Left forelimb (tissue), 1 donor: ENCODE measurements at regions not wholly inside any gene's neighbourhood (a gene's known extent, or its start where the extent isn't known, plus 50 kb on each side); places are given as distances from the start of the nearest gene placed in this dataset.
"Not testable (repeated sequence)": the region's sequence is repeated elsewhere in the genome, so short reads cannot be mapped to it uniquely, and the experiment has no call there.

Experiments used
- DNase-seq: peaks from one replicate; pipeline ENCODE4 v3.0.0-alpha.2; 2018; ENCODE audit warnings: low spot score

DNA sequence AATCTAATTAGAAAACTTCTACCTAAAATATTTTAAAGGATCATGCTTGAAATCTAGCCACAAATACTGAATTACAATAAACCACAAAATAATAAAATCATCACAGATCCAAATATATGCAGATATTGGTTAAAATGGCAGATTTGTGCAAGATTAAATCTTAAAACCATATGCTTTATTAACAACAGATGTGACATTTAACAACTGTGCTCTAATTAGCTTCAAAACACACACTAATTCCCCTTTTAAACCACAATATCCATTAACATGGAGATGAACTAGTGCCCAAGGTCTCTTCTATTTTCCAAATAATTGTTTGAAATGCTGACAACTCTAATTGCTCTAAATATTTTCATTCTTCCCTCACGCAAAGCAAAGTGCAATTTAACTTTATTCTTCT is 1530.3 kb downstream of the SI start:
- DNase-seq, result no peak

DNA sequence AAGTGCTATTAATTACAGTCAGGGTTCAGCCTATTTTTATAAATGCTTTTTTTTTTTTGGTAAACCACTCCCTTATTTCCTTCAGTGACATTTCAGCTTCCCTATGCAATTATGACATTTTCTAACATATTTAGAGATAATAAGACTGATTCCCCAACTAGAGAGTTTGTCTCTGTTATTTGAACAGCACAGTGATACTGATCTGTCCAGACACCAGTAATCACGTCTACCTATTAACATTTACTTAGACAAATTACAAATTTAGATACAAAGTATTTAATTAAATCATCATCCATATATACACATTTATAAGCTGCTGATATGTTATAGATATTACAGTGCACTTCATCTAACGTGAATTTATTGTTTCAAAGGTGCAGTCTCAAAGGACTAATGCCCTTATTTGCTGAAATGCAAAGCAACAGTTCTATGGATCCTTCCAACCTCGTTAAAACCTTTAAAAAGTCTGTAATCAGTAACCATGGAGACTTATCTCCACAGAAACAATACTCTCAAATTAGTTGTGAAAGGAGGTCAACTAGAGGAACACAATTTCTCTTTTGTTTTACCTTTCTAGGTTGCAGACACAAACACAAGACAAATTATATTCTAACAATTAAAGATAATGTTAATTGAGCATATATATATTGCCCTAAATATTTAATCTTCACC is 1531.1 kb downstream of the SI start:
- no peak for DNase-seq

DNA sequence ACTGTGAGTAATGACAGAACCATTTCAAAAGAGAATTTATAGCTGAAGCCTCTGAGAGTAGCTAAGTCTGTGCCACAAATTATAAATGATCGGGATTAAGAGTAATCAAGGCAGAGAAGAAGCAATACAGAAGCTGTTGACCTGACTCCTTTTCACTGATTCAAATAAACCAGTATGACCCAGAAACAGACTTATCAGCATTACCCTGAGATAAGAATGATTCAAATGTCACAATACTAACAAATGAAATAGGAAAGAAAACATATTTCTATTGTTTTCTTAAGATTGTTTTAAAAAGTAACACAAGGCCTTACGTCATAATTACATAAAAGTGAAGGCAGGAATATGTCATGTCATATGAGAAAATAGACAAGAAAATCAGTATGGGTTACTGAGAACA is 1534.6 kb downstream of the SI start:
- no peak for DNase-seq

DNA sequence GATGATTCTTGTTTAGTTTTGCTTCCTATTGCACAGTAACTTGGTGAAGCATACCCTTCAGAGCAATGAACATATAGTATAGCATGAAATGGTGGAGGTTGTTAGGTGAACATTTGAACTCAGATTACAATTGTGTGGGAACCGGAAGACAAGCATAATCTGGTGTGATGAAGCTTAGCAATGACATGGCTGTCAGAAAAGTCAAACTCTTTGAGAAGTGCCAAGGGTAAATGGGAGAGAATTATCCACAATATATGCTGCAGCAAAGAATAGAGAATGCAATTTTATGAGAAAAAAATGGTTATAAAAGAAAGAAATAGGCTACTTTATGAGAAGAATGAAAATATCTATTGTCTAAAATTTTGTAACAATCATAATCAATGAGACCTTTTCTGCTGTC is 1536.7 kb downstream of the SI start:
- DNase-seq, result no peak

DNA sequence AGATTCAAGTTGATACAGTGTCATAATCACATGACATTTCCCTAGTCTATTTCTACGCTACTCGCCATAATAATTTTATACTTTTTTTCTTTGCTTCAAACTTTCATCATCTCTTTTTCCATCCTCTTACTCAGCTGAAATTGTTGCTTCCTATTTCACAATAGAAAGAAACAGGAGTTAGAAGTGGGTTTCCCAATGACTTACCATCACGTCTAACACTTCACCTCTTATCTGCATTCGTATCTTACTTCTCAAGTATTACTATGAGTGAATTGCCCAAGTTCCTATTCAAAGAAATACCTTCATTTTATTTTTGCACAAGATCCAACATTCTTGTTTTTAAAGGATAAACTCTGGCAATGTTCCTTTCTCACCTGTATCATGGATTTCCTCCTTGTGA is 1539.9 kb downstream of the SI start:
- DNase-seq, result no peak

DNA sequence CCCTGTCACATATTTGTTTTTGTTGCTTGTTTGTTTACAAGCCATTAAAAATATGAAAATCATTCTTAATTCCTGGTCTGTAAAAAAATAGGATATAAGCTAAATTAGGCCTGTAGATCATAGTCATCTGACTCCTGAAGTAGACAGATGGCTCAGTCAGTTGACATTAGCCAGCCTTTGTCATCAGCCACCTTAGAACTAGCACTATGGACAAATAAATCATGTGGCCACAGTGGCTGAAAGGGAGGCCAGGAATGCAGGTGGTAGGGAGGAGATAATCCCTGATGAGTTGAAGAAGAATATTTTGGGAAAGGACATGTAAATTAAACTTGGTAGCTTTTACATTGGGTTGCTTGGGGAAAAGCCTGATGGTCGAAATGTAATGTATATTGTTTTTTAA is 1544.9 kb downstream of the SI start:
- DNase-seq, result no peak

DNA sequence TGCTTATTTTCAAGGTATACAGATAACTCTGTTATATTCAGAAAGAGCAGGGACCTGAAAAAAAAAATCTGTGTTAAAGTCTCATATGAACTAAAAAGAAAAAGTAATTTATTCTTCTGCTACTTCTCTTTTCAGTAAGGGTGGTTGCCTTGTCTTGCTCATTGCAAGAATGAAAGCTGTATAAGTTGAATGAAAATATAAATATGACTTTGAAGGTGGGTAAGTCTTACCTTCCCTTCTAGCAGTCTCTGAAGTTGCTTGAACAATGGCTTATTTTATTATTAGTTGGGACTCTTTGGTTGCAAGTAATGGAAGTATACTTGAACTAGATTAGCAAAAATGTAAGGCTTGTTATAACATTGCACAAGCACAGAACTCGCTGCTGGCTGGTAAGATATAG is 1554.9 kb downstream of the SI start:
- no peak for DNase-seq

DNA sequence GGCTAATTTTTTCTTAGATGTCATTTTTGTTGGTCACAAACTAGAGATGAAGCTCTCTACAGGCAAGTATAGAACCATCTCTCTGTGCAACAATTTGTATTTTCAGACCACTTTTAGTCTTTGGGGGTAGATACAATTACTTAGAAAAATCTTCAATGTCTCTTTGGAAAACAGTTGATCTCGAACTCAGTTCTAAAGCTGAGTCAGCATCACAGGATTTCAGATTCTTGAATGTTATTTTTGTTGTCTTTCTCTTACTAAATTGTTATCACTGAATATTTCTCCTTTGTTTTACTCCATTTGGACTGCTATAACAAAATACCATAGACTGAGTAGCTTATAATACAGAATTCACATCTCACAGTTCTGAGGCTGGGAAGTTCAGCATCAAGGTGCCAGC is 1557.0 kb downstream of the SI start:
- no peak for DNase-seq

DNA sequence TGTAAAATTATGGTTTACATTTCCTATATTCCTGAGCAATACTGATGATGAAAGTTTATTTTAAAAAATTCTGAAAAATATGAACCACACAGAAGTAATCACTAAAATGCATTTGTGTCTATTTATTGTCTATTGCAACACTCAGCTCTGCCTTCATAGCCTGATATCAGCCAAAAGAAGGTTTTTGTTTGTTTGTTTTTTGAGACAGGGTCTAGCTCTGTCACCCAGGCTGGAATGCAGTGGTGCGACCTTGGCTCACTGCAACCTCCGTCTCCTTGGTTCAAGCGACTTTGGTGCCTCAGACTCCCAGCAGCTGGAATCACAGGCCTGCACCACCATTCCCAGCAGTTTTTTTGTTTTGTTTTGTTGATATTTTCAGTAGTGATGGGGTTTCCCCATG is 1560.2 kb downstream of the SI start:
- no peak for DNase-seq

DNA sequence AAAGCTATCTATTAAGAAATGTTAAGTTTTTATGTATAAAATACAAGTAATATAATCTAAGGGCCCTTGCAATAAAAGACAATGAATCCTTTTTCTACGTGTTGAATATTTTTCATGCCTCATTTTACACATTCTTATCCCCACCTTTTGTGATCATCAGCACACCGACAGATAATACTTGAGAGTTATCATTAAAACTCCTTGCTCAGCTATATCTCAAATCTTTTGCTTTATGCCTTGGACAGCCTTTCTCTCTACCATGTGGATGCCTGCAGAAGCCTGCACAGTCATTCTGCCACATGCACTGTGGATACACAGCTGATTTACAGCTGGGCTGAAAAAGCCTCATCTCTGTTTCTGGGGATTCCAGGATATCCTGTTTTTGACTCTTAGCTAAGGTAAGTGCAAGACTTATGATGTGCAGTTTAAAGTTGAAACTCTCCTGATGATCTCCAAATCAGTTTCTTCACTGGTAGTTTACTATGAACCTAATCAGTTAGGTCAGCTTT is 1565.1 kb downstream of the SI start:
- no peak for DNase-seq

DNA sequence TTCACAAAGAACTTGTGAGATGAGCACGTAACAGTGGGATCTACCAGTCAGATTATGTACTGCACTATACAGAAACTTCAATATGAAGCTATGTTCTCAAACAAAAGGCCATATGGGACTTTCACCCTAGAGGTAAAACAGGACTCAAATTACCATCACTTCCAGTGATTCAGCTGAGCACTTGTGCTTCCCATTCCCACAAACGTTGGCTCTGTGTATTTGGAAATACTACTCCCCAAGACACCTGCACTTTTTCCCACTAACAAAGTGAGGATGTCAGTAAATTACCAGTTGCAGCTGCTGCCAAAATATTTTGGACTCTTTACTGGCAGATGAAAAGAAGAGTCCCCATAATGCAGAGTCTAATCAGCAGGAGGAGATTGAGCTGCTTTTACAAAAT is 1570.1 kb downstream of the SI start:
- no peak for DNase-seq

DNA sequence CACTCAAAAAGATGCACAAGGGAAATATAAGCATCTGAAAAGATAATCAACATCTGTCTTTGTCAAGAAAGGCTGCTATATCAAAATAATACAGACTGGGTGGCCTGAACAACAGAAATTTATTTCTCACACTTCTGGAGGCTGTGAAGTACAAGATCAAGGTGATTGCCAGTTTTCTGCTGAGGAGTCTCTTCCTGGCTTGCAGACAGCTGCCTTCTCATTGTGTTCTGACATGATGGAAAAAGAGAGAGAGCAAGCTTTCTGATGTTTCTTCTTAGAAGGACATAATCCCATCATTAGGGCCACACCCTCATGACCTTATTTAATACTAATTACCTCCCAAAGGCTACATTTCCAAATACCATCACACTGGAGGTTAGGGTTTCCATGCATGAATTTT is 1573.3 kb downstream of the SI start:
- DNase-seq, result no peak

DNA sequence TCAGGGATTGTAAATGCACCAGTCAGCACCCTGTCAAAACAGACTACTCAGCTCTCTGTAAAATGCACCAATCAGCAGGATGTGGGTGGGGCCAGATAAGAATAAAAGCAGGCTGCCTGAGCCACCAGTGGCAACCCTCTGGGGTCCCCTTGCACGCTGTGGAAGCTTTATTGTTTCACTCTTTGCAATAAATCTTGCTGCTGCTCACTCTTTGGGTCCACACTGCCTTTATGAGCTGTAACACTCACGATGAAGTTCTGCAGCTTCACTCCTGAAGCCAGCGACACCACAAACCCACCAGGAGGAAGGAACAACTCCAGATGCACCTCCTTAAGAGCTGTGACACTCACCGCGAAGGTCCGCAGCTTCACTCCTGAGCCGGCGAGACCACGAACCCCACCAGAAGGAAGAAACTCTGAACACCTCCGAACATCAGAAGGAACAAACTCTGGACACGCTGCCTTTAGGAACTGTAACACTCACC is 1578.5 kb downstream of the SI start:
- not testable (repeated sequence) for DNase-seq

DNA sequence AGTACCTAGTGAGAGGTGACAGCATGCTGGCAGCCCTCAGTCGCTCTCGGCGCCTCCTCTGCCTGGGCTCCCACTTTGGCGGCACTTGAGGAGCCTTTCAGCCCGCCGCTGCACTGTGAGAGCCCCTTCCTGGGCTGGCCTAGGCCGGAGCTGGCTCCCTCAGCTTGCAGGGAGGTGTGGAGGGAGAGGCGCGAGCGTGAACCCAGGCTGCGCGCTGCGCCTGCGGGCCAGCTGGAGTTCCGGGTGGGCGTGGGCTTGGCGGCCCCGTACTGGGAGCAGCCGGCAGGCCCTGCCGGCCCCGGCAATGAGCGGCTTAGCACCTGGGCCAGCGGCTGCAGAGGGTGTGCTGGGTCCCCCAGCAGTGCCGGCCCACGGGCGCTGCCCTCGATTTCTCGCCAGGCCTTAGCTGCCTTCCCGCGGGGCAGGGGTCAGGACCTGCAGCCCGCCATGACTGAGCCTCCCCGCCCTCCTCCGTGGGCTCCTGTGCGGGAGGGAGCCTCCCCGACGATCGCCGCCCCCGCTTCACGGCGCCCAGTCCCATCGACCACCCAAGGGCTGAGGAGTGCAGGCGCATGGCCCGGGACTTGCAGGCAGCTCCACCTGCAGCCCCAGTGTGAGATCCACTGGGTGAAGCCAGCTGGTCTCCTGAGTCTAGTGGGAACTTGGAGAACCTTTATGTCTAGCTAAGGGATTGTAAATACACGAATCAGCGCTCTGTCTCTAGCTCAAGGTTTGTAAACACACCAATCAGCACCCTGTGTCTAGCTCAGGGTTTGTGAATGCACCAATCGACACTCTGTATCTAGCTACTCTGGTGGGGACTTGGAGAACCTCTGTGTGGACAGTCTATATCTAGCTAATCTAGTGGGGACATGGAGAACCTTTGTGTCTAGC is 1579.2 kb downstream of the SI start:
- not testable (repeated sequence) for DNase-seq

DNA sequence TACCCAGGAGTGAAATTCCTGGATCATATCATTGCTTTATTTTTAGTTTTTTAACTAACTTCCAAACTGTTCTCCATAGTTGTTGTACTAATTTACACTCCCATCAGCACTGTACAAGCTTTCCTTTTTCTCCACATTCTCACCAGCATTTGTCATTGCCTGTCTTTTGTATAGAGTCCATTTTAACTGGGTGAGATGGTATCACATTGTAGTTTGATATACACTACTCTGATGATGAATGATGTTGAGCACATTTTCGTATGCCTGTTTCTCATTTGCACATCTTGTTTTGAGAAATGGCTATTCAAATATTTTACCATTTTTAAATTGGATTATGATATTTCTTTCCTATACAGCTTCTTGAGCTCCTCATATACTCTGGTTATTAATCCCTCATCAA is 1586.6 kb downstream of the SI start:
- no peak for DNase-seq

DNA sequence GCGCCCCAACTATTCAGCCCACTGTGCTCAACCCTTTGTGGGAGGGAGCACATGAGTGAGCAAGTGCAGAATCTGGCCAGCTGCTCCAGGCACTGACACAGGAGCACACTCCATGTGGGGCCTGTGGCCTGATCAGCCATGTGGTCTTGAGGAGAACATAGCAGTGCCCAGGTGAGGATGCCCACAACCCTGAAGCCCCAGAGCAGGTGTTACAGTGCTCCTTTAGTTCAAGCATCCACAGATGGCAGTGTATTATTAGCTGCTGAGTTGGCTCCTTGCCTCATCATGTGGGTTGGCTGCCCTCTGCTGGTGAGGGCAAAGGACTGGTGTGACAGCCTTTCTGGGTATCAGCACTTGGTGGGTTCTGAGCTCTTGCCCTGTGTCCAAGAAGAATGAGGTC is 1588.2 kb downstream of the SI start:
- DNase-seq, result no peak

DNA sequence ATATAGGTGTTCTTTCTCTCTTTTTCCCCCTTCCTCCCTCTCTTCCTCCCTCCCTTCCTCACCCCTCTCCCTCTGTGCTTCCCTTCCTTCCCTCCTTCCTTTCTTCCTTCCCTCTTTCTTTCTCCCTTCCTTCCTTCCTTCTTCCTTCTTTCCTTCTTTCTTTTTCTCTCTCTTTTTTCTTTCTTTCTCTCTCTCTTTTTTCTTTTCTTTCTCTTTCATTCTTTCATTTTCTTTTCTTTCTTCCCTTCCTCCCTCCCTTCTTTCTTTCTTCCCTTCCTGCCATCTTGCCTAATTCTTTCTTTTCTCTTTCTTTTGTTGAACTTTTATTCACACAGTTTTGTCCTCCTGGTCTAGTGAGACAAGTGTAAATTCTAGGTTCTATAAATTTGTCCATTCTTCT is 1595.6 kb downstream of the SI start:
- DNase-seq, result no peak

DNA sequence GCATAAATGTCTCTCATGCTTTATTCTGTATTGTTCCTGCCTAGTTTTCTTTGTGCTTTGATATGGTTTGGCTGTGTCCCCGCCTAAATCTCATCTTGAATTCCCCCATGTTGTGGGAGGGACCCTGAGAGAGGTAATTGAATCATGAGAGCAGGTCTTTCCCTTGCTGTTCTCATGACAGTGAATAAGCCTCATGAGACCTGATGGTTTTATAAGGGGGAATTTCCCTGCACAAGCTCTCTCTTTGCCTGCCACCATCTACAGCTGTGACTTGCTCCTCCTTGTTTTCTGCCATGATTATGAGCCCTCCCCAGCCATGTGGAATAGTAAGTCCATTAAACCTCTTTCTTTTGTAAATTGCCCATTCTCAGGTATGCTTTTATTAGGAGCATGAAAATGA is 1596.6 kb downstream of the SI start:
- DNase-seq, result no peak

DNA sequence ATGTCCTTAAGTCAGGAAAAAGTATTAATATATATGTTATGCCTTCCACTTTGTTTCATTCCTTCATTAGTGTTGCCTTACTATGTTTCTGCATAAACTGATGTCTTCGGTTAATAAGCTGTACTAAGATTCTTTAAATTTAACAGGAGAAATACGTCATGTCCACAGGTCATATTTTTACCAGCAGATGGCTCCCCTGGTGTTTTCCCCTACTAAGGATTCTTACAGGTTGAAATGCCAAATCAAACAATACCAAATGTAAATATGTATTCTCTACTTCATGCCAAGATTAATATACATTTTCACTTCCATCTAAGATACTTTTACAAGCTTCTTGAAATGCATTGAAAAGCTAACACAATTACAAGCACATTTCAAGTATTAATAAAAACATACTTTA is 1602.1 kb downstream of the SI start:
- DNase-seq, result no peak

DNA sequence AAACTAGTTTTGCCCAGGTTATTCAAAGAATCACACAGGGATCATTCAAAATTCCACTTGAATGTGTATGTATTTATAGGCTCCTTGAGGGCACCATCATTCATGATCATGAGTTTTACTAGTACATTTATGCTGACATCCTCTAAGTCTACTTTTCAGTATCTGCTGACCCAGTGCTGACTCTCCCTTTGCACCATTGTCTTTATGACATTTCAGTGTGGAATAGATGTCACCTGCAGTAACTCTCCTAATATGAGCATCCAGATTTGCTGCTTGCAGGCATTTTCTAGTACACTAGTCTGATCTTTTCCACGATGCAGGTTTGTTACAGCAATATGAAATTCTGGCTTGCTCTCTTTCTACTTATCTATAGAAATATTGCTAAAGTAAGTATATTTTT is 1603.5 kb downstream of the SI start:
- no peak for DNase-seq

DNA sequence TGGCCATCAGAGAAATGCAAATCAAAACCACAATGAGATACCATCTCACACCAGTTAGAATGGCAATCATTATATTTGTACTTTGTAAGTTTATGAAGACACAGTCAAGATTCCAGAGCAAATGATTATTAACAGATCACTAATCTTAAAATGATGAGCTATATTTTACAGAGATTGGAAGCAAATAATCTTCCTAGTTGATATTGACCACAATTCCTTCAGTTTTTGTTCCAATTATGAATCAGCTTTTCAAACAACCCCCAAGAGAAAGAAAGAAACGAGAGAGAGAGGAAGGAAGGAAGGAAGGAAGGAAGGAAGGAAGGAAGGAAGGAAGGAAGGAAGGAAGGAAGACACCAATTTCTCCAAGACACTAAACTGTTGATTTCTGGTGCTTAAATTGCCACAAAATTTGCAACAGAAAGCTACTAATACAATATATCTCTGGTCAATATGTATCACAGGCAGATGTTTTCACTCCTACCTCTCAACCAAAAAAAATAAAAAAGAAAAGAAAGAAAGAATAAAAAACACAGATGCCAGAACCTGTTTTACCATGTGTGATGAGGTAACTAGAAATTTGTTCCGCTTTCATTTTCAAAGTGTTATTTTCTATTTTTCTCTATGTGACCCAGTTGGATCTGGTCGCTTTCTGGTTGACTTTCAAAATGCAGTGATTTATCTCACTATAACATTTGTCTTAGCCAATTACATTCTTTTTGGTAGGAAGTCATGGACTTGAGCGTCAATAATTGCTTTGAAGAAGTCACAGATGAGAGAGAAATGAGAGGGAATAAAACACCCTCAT is 1609.6 kb downstream of the SI start:
- no peak for DNase-seq

DNA sequence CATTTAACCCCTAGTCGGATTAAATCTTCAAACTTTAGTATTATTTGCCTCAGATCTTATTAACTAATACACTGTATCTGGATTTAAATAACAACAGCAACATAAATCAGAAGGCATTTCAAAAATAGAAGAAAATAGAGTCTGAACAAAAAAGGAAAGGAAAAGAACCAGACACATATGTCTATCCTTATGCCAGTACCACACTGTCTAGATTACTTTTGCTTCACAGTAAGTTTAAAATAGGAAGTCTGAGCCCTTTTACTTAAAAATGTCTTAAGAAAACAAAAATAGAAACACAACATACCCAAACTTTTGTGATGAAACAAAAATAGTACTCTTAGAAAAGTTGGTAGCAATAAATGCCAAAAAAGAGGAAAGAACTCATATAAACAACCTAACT is 1615.8 kb downstream of the SI start:
- no peak for DNase-seq

DNA sequence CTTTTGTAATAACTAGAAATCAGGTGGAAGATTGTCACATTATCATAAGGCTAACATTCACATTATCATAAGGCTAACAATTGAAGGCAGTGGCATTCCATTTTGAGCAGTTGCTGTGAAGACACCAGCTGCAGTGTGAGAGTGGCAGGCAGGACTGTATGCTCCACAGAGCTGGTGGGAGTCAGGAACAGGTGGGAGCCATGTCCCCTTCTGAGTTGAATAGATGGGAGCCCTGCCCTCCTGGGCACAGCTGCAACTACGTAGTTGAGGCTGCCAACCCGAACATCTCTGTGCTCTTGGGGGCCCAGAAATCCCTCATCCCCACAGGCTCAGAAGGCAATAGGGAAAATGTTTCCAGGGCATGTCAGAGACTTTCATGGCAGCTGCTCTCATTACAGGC is 1627.6 kb downstream of the SI start:
- peak; percentile 57 for DNase-seq
